Glomerular endothelial cell (primary cell): ENCODE measurements at regions not wholly inside any gene's neighbourhood (a gene's known extent, or its start where the extent isn't known, plus 50 kb on each side); places are given as distances from the start of the nearest gene placed in this dataset.

Experiments used
- DNase-seq: peaks from one replicate; pipeline ENCODE4 v3.0.0-alpha.2; 2011; ENCODE audit warnings: low read depth, low spot score; ENCODE audit errors: extremely low read depth

DNA sequence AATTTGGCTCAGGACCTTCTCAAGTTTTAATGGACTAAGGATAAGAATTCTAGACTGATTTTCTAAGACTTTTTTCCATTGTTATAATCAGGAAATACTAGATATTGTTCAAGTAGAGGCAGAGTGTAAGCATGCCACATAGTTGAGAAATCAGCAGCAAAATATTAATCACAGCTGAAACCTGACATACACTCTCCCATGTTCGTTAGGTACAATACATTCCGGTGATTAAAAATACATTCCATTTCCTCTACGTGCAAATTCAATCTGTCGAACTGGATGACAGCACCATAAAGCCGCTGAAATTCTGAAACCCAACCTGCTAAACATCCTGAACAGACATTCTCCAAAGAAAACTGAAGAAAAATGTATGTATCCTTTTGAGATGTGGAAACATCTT is 587.6 kb upstream of the DIPK2B start:
- no peak for DNase-seq

DNA sequence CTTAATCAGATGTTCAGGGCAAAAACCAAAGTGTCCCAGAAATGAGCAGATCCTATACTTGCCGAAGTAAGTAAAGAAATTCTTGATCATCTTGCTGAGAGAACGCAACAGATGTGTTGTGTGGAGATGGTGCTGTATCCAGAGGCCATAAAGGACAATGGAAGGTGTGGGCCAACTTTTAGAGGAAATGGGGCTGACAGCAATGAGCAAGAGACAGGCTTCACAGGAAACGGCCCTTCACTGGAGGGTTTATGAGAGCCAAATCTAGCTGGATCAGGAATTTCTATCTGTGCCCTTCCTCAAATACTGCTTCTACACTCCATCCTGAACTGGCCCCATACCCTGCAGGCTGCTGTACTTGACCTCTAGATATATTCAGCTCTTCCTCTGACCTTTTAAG is 583.9 kb upstream of the DIPK2B start:
- DNase-seq, result no peak

DNA sequence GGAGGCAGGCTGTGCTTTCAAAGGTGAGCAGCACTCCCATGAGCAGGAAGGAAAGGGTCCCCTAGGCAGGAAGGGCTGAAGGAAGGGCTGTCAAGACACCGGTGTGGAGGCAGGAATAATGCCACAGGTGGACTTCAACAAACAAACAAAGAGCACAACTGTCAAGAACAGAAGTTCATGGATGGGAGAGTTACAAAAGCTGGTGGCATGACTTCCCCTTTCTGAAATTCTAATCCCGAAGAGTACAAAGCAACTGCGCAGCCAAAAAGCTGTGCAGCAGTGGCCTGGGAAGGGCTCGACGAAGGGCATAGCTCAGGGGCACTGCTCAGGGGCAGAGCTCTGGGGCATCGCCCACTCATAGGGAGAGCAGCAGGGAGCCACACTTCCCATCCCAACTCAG is 582.3 kb upstream of the DIPK2B start:
- no peak for DNase-seq

DNA sequence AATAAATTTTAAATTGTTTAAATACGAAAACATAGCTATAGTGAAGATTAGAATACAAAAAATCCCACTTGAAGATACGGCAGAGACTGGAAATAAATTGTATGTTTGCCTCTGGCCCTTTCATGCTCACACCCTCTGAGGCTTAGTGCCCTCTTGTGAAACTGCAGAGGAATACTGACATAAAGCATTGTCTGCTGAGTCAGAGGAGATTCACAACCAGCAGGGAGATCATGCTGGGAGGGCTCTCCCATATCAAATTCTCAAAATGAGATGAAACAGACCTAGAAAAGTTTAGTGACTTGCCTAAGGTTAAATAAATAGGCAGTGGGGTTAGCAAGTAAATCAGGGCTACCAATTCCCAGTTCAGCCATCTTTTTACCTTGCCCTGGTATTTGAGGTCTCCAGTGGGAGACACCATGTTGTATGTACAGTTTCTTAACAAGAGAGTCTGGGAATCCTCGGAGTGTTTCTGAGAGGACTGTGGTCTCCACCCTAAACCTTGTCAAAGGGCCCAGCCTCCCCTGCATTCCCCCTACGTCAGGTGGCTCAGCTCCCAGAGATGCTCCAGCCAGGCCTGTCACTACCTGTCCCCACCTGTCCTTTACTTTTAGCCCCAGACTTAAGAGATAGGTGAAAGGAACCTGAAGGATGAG is 581.4 kb upstream of the DIPK2B start:
- DNase-seq, result no peak

DNA sequence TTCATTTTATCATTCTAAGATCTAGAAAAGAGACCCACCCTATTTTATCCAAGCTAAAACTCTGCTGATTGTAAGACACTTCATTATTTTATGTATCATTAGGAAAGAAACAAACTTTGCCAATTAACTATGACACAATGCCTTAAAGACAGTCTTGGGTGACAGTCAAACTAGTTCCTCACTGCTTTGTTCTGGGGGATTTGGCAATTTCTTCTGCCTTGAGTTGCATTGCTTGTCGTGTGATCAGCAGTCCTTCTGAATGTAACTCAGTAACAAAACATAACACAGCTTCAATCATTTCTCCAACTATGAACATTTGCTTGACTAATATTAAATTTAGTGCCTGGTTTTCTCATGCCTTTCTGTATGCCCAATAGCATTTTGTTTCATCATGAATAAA is 577.9 kb upstream of the DIPK2B start:
- DNase-seq, result no peak

DNA sequence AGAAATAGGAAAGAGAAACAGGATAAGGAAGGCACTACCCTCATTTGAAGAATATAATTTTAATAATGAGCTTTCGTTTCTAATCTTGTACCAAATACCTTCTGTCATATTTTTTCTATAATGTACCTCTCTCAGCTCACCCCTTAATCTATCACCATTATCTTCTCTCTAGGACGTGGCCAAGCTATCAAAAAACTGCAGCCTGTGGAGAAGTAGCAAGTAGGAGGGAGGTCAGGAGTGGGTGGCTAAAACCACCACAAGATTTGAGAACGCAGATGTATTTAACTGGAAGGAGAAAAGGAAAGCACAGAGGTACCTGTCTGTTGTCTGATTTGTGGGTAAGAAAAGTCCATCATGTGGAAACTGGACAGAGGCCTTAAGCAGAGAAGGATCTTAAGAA is 576.7 kb upstream of the DIPK2B start:
- no peak for DNase-seq

DNA sequence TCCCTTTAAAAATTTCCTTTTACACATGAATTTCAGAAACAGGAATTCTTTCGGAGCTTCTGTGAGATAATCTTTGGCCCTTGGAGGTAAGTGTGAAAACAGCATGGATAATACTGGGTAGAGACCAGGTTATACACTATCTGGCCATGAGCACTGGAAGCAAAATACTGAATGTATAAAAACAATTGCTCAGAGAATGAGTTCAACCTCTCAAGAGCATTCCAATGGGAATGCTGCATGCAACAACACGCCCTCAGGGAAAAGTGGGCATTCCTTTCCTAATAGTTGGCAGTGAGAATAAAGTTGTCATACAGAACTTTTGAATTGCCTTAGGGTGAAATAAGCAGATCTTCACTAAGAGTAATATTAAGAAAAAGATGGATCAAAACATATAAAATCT is 574.8 kb upstream of the DIPK2B start:
- DNase-seq, result no peak

DNA sequence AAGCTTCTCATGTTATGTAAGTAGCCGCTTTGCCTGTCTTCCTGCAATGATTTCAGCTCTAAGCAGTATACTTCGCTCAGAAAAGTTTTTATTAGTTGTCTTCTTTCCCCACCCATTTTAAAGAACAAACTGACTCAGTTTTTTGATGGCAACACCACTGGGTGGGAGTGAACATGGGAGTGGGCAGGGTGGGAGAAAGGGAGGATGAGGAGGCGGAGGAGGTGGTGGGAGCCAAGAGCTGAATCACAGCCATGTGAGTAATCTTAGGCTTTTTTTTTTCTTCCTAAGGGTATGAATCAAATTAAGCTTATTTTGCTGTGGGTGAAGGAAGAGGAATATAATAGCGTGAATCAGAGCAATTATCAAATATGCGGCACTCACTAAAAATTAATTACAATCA is 574.3 kb upstream of the DIPK2B start:
- DNase-seq, result no peak

DNA sequence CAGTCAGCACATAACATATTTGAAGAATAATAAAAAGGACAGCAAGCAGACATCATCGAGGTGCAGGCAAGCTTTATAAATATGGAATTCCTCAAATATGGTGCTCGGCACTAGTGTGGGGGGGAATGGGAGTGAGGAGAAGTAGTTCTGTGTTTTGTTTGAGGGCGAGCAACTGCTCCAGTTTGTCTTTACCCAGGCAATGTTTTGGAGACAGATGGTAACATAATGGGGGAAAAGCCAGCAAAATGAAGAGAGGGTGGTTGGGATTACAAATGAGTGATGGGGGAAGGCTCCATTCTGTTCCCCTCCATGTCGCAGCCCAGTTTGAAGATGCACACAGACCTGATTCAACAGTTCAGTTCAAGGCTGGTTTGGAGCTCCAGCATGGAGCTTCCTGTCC is 572.9 kb upstream of the DIPK2B start:
- DNase-seq, result no peak

DNA sequence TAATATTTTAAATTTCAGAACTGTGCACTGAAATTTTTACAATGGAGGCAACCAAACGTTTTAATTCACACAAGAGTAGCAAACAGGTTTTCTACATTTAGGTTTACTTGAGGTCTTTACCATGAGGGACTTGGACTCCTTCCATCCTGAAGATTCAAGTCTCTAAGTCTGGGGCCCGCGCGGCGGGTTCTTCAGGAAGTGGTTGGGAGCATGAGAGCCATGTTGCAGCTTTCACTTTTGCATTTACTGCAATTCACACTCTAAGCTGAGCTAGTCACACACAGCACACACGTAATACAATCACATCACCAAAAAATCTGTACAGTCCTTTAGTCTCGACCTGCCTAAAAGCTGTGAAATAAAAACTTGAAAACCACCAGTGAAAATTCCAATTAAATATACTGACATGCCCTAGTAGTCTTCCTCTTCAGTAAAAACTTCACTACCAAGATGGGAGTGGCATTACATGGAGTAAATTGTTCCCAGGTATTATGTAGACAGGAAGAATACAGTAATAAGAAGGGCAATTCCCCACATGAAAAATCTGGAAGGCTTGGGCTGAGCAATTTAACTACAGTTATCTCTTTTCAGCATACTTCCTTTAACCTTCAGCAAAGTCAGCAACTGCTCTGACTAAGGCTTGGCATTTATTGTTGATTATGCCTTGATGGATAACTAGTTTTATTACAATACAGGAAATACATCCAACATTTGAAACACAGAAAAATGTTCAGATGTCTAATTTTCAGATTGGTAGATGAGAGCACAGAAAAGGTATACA is 571.1 kb upstream of the DIPK2B start:
- no peak for DNase-seq

DNA sequence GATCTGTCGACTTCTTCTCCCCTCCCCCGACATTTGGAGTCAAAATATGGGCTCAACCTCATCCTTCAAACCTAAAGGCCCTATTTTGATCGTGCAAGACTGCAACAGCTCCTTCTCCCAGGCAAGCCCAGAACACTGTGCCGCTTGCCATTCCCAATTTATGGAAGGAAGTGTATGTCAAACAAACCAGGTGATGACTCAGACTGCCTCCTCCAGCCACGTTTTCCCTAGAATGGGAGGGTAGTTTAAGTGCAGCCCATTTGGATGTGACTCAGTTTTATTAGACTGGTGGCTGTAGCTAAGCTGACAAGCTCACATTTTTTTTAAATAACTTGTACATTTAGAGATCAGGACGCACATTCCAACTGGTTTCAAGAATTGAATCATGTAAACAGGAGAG is 570.4 kb upstream of the DIPK2B start:
- no peak for DNase-seq

DNA sequence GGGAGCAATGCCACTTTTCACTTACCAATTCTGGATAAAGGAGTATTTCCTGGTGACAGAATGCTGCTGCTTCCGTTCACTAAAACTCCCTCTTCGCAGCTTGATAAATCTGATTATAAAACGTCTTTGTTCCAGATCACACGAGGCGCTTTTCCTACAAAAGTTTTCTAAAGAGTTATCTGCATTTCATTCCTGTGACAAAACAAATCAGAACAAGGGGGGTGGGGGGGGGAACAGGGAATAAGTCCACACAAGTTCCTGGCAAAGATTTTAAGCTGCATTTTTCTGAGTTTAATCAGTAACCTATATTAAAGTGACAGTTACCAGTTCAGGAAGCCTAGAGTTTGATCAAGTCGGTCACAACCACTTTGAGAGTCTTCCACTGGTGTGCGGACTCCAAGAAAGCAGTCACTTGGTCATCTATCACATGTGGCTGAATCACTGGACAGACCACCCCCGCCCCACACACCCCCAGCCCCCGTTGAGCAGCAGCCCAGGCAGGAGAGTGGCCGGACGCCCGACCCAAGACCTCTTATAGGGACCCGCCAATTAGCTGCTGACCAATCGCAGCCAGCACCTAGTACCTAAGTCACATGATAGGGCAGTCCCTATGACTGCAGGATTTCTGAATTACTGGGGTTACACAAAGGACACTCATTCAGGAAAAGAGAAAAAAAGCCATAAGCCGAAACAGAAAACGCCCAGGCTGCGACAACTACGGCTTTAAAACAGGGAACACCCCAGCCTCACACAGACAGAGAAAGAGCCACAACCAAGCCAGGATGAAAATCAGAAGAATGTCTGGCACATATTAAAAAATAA is 569.3 kb upstream of the DIPK2B start:
- DNase-seq, result no peak

DNA sequence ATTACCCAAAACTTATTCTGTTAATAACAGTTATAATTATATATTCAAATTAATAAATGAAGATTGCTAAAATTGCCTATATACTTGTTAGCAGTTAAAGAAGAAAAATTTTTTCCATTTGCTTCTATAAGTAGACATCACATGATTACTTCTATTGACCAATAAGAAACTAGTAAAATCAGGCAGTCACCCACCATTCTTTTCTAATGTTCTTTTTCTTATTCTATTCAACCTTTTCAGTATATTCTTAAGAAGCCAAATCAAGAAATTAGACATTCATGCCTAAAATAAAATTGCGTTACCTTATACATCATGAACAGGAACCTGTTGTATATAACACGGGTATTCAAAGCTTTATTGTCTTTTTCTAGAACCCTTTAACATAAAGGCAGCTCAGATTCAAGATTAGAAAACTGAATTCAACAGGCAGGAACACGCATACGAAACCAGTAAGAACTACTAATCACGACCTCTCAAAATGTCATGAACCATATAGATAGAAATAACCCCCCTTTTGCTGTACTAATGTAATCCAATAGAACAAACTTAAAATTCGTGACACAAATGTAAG is 568.1 kb upstream of the DIPK2B start:
- no peak for DNase-seq

DNA sequence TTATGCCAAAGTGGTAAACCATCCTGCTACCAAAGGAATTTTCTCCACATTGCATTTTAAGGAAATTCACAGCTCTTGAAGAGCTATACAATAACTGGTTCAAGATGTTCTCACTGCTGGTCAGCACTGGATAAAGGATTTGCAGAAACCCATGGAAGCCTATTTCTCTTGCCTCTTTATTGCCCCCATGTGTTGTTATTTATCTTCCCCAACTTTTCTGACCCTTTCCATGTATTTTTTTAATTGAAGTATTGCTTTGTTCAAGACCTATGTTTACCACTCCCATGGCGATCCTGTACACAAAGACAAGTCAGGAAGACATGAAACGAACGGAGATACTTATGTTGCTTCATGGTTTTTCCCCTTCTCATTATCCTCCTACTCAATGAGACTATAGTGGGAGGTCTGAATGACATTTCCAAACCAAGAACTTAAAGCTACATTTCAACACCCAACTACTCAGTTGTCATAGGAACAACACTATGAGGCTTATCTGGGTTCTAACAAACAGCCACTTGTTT is 566.4 kb upstream of the DIPK2B start:
- no peak for DNase-seq

DNA sequence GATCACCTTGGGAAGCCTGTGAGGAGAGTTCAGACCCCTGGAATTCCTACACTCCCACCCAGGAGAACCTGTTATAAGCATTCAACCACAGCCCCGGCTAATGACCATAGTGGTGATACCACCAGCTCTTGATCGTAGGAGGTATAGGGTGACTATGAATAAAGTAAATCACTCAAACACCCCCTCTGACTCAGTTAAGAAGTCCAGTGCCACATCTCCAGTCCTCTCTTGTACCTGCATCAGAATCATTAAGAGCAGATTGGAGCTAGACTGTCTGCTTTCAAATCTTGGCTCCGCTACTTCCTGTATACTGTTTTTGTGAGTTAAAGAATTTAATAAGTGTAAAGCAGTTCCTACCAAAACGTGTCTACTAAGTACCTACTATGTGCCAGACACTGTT is 565.1 kb upstream of the DIPK2B start:
- no peak for DNase-seq

DNA sequence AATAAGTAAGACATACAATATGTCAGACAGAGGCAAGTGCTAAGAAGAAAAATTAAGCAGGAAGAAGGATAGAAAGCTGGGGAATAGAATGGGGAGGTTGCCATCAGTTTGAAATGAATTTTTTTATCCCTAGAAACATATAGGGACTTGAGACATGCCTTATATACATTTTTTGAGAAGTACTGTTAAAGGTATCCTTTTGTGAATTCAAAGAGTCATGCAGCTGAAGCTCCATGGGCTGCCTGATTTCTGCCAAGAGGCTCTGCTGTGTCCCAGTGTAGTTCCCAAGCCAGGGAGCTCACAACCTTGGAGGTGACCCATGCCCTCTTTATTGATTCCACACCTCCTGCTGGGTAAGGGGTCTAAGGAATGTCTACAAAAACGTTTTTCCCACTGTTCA is 564.6 kb upstream of the DIPK2B start:
- no peak for DNase-seq

DNA sequence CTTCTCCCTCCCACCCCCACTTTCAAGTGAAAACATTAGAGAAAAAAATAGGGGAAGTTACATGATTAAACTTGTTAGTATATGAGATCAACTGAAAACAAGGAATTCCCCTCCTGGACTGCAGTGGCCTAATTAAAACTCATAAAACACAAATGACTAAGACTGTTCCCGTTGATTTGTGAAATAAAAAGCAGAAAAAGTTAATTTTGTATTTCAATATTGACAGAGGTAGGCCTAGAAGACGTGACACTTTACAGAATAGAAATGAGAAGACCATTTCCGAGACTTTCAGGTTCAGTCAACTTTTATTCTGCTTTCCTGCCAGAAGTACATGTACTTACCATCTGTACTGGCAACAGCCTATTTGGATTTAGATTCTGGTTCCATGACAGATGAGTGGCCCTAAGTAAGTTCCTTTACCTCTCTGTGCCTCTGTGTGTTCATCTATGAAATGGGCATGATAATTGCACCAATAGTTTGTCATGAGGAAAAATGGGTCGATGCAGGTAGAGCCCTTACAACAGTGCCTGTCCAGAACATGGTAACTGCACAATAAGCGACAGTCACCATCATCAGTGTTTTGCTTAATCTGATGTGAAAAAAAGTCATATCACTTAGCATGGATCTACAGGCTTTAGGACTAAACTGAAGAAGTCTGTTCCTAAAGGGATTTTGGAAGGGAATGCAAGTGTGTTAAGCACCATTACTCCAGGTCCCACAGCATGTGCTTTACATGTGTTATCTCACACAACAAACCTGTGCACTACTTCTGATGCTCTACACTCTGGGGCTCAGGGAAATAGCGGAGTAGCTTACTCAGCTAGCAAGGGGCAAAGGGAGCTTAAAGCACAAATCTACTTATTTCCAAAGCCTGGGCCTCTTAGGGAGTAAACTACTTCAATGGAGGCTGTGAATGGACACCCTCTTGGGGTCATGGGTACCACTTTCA is 562.3 kb upstream of the DIPK2B start:
- DNase-seq, result no peak

DNA sequence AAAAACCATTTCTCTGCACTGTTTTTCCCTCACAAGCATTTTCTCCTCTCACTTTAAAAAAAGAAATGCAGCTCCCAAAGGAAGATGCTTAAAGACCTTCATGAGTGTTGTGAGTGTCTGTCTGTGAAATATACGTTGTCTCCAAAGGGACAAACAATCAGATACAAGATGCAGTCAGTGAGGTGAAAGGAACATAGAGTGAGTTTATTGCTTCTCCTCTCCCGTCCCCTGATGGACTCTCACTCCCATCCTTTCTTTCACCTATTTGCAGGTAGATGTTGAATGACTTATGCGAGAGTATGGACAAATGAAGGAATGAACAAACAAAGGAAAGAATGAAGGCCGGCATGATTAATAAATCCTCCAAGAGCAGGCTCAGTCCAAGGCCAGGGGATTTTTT is 561.2 kb upstream of the DIPK2B start:
- no peak for DNase-seq

DNA sequence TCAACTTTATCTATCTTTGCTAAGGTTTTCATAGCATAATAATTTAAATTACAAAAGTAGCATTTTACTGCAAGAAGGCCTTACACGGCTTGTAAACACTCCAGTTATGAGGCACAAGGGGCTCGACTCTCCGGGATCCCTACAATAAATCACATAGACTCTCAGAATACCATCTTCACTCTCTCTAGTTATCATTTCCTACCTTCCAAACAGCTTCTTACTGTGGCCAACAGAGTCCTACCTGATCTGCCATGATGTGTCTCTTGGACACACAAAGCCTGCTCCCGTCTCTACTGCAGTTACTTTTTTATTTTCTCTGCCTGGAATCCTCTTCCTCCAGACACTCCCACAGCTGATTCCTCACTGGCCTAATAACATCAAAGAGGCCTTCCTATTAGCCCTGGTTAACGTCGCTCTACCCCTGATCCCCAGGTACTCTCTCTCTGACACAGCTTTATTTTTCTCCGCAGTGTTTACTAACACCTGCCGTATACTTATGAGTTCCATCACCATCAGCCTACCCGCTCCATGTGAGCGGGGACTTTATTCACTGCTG is 559.6 kb upstream of the DIPK2B start:
- no peak for DNase-seq
